Ishikawa (cell line): ENCODE measurements at regions not wholly inside any gene's neighbourhood (a gene's known extent, or its start where the extent isn't known, plus 50 kb on each side); places are given as distances from the start of the nearest gene placed in this dataset.

ENCODE experiments used
- CEBPB ChIP-seq: IDR thresholded peaks from 2 replicates; pipeline ENCODE4 v1.6.1; 2012
- EP300 ChIP-seq: IDR thresholded peaks from 2 replicates; pipeline ENCODE4 v1.6.1; 2012; ENCODE audit warnings: borderline replicate concordance
- RAD21 ChIP-seq: IDR thresholded peaks from 2 replicates; pipeline ENCODE4 v1.6.1; 2012; ENCODE audit warnings: low read depth
- REST ChIP-seq: IDR thresholded peaks from 2 replicates; pipeline ENCODE4 v1.6.1; 2012; ENCODE audit warnings: low read depth, mild to moderate bottlenecking
- TAF1 ChIP-seq: IDR thresholded peaks from 2 replicates; pipeline ENCODE4 v1.6.1; 2012; ENCODE audit warnings: low read depth, mild to moderate bottlenecking
- TCF12 ChIP-seq: IDR thresholded peaks from 2 replicates; pipeline ENCODE4 v1.6.1; 2012; ENCODE audit warnings: low read depth
- USF1 ChIP-seq: IDR thresholded peaks from 2 replicates; pipeline ENCODE4 v1.6.1; 2012
- ZBTB7A ChIP-seq: IDR thresholded peaks from 2 replicates; pipeline ENCODE4 v1.6.1; 2012; ENCODE audit warnings: low read depth
- TF ChIP-seq, protein P1 (sequence below): IDR thresholded peaks from 2 replicates; pipeline ENCODE4 v1.6.1; 2012

- TF ChIP-seq REST (no peak), TCF12 (no peak), CEBPB (no peak), ZBTB7A (no peak), EP300 (no peak), TAF1 (no peak), USF1 (no peak), RAD21 (no peak)
- TF ChIP-seq, protein P1, sequence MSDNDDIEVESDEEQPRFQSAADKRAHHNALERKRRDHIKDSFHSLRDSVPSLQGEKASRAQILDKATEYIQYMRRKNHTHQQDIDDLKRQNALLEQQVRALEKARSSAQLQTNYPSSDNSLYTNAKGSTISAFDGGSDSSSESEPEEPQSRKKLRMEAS: no peak
Observed at GRCh38 chr13:109899748-109900147, 113.4 kb upstream of the IRS2 start.
